HFFc6 (cell line): ENCODE measurements at regions not wholly inside any gene's neighbourhood (a gene's known extent, or its start where the extent isn't known, plus 50 kb on each side); places are given as distances from the start of the nearest gene placed in this dataset.
"Not testable (repeated sequence)": the region's sequence is repeated elsewhere in the genome, so short reads cannot be mapped to it uniquely, and the experiment has no call there.

Experiments used
- DNase-seq: peaks from one replicate; pipeline ENCODE4 v3.0.0-alpha.2; 2018
- H3K27ac Mint-ChIP-seq: 2 replicates; pipeline ENCODE4 v1.8.0; 2020; ENCODE audit warnings: mild to moderate bottlenecking, mixed read lengths
- H3K27me3 Mint-ChIP-seq: 2 replicates; pipeline ENCODE4 v1.8.0; 2021; ENCODE audit warnings: mild to moderate bottlenecking, moderate library complexity, mixed read lengths; ENCODE audit not compliant: insufficient read depth
- H3K36me3 Mint-ChIP-seq: 2 replicates; pipeline ENCODE4 v1.8.0; 2021; ENCODE audit warnings: low read depth, mixed read lengths
- H3K4me1 Mint-ChIP-seq: 2 replicates; pipeline ENCODE4 v1.8.0; 2020; ENCODE audit warnings: low read depth, mixed read lengths
- H3K4me3 Mint-ChIP-seq: 2 replicates; pipeline ENCODE4 v1.8.0; 2020; ENCODE audit warnings: mild to moderate bottlenecking, moderate library complexity, mixed read lengths
- H3K9me3 Mint-ChIP-seq: 2 replicates; pipeline ENCODE4 v1.8.0; 2020; ENCODE audit warnings: mild to moderate bottlenecking, mixed read lengths
- TF ChIP-seq, protein P1 (sequence below): fragments of 200-600 bp; sonication (generic); IDR thresholded peaks from 2 replicates; pipeline ENCODE4 v1.5.0; 2021; ENCODE audit warnings: antibody characterized with exemption, mild to moderate bottlenecking

DNA sequence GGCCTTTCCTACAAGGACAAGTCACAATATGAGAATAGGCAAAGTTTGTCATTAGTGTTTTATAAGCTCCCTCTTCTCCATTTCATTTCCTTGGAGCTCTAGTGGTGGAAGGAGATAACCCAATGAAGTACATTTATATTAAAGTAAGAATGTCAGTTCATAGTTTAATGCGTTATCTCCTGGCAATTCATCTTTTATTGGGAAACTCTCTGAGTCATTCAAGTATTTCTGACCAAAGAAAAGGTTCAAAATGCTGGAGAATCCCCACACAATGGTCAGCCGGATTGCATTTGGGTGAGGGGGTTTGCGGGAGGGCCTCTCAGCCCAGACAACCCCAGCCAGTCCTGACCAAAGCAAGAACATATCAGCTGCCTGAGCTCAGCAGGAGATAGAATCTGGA lies 321.5 kb upstream of the NRP1 start:
- Mint-ChIP-seq H3K9me3 (peaks cover 10% of the 10 kb centered on the region), H3K4me1 (peaks cover 46% of the 10 kb centered on the region), H3K27ac (no peak overlapping the region), H3K27me3 (peaks cover 2% of the 10 kb centered on the region), H3K36me3 (peaks cover 5% of the 10 kb centered on the region; the same call in 1 of the 2 replicates), H3K4me3 (no peak overlapping the region)
- DNase-seq: no peak
- TF ChIP-seq, protein P1, sequence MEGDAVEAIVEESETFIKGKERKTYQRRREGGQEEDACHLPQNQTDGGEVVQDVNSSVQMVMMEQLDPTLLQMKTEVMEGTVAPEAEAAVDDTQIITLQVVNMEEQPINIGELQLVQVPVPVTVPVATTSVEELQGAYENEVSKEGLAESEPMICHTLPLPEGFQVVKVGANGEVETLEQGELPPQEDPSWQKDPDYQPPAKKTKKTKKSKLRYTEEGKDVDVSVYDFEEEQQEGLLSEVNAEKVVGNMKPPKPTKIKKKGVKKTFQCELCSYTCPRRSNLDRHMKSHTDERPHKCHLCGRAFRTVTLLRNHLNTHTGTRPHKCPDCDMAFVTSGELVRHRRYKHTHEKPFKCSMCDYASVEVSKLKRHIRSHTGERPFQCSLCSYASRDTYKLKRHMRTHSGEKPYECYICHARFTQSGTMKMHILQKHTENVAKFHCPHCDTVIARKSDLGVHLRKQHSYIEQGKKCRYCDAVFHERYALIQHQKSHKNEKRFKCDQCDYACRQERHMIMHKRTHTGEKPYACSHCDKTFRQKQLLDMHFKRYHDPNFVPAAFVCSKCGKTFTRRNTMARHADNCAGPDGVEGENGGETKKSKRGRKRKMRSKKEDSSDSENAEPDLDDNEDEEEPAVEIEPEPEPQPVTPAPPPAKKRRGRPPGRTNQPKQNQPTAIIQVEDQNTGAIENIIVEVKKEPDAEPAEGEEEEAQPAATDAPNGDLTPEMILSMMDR: no peak; the same call in 1 of the 2 replicates

DNA sequence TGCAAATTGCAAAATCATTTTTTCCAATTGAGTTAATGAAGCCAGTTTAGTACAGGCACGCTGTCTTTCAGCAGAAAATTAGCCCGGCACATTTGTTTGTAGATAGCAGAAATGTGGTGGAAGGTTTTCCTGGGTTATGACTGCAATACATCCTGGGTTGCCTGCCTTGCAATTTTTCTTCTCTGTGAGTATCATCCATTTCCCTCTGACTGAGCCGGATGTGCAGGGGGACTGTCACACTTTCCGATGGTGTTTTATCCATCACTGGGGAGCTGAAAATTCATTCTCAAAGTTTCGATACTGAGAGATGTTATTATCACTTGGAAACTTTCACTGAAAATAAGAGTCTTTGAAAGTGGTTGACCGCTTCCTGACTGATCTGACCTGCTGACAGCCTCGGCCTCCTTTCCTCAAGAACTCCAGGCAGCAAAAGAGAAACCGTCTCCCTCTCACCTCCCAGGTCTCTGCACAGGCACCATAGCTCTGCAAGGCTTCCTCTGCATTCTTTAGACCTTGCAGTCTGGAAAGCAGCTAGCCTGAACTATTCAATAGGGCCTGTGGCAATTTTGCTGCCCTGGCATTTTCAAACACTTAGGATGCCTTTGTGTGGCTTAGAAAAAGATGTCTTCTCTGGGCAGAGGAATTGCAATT lies 320.8 kb upstream of the NRP1 start:
- Mint-ChIP-seq H3K27ac (no peak overlapping the region), H3K27me3 (peaks cover 2% of the 10 kb centered on the region), H3K36me3 (peaks cover 5% of the 10 kb centered on the region; the same call in 1 of the 2 replicates), H3K4me3 (no peak overlapping the region), H3K4me1 (peaks cover 42% of the 10 kb centered on the region), H3K9me3 (peaks cover 10% of the 10 kb centered on the region)
- no peak for DNase-seq
- TF ChIP-seq, protein P1: no peak

- Mint-ChIP-seq H3K27me3 (peaks cover 6% of the 10 kb centered on the region), H3K9me3 (peaks cover 18% of the 10 kb centered on the region), H3K4me1 (peaks cover 42% of the 10 kb centered on the region), H3K27ac (peak overlapping the region; percentile 16; the same call in 1 of the 2 replicates), H3K36me3 (peaks cover 20% of the 10 kb centered on the region; the same call in 1 of the 2 replicates), H3K4me3 (no peak overlapping the region; the same call in 1 of the 2 replicates)
- TF ChIP-seq, protein P1: no peak
- peak; percentile 73 for DNase-seq
These were observed 319.3 kb upstream of the NRP1 start for GRCh38 chr10:33653584-33654367.

DNA sequence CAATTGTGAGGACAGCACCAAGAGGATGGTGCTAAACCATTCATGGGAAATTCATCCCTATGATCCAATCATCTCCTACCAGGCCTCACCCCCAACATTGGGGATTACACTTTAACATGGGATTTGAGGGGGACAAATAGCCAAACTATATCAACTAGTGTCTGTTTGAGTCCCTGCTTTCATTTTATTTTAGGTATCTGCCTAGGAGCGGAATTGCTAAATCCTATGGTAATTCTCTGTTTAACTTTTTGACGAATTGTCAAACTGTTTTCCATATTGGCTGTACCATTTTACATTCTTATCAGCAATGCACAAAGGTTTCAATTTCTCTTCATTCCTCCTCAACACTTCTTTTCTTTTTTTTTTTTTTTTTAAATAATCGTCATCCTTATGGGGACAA lies 318.4 kb upstream of the NRP1 start:
- DNase-seq: no peak
- Mint-ChIP-seq H3K36me3 (peaks cover 29% of the 10 kb centered on the region), H3K27ac (no peak overlapping the region), H3K4me3 (no peak overlapping the region), H3K9me3 (peaks cover 22% of the 10 kb centered on the region), H3K4me1 (peaks cover 42% of the 10 kb centered on the region), H3K27me3 (peaks cover 8% of the 10 kb centered on the region)
- TF ChIP-seq, protein P1: no peak

GRCh38 chr10:33650131-33650530 lies 315.7 kb upstream of the NRP1 start:
- peaks cover 30% of the 10 kb centered on the region for H3K36me3 Mint-ChIP-seq
- H3K4me3 Mint-ChIP-seq, H3K27ac Mint-ChIP-seq, H3K27me3 Mint-ChIP-seq, DNase-seq: not testable (repeated sequence)
- peaks cover 19% of the 10 kb centered on the region for H3K4me1 Mint-ChIP-seq
- H3K9me3 Mint-ChIP-seq: peaks cover 22% of the 10 kb centered on the region

DNA sequence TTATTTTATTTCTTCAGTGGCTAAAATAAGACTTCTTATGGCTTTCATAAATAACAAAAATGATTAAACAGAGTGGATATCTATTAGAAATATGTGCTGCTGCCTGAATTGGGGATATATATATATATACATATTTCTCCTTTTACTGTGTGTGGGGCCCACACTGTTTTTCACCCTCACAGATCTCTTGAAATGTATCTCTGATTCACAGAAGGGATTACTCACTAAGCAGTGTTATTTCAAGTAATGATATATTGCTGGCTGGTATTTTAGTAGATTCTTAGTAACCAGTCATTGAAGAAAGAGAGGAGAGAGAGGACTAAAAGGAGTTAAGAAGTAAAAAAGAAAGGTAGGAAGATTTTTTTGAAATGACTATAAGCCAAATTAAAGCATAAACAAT lies 308.6 kb upstream of the NRP1 start:
- H3K36me3 Mint-ChIP-seq: peaks cover 2% of the 10 kb centered on the region
- TF ChIP-seq, protein P1: no peak
- H3K27me3 Mint-ChIP-seq: peaks cover 5% of the 10 kb centered on the region
- no peaks in the 10 kb centered on the region for H3K9me3 Mint-ChIP-seq
- 0 out of 2 replicates have a peak overlapping the region, but pooled peaks have one; percentile 14 for H3K4me3 Mint-ChIP-seq
- H3K4me1 Mint-ChIP-seq: peaks cover 16% of the 10 kb centered on the region
- H3K27ac Mint-ChIP-seq: no peak overlapping the region
- DNase-seq: peak; percentile 74
